Mesothelial cell of epicardium (in vitro differentiated cells): ENCODE measurements at regions not wholly inside any gene's neighbourhood (a gene's known extent, or its start where the extent isn't known, plus 50 kb on each side); places are given as distances from the start of the nearest gene placed in this dataset.

Experiments used
- DNase-seq, 2 experiments: peaks; one replicate each; pipeline ENCODE4 v3.0.0; 2021; ENCODE audit warnings: low spot score in 2 of 2; ENCODE audit not compliant: unreplicated experiment in 2 of 2
- H3K27ac Mint-ChIP-seq: 2 replicates; pipeline ENCODE4 v1.8.0; 2021; ENCODE audit warnings: mixed read lengths
- H3K27me3 Mint-ChIP-seq: 2 replicates; pipeline ENCODE4 v1.8.0; 2021; ENCODE audit warnings: low read depth, mixed read lengths
- H3K36me3 Mint-ChIP-seq: 2 replicates; pipeline ENCODE4 v1.8.0; 2021; ENCODE audit warnings: mixed read lengths
- H3K4me1 Mint-ChIP-seq: 2 replicates; pipeline ENCODE4 v1.8.0; 2021; ENCODE audit warnings: mixed read lengths
- H3K4me3 Mint-ChIP-seq: 2 replicates; pipeline ENCODE4 v1.8.0; 2021; ENCODE audit warnings: mild to moderate bottlenecking, moderate library complexity, mixed read lengths
- H3K9me3 Mint-ChIP-seq: 2 replicates; pipeline ENCODE4 v1.8.0; 2021; ENCODE audit warnings: mixed read lengths
- TF ChIP-seq, protein P1 (sequence below): fragments of 200-600 bp; sonication (generic); IDR thresholded peaks from one replicate; pipeline ENCODE4 v1.5.0; 2021; ENCODE audit warnings: antibody characterized with exemption; ENCODE audit not compliant: unreplicated experiment

DNA sequence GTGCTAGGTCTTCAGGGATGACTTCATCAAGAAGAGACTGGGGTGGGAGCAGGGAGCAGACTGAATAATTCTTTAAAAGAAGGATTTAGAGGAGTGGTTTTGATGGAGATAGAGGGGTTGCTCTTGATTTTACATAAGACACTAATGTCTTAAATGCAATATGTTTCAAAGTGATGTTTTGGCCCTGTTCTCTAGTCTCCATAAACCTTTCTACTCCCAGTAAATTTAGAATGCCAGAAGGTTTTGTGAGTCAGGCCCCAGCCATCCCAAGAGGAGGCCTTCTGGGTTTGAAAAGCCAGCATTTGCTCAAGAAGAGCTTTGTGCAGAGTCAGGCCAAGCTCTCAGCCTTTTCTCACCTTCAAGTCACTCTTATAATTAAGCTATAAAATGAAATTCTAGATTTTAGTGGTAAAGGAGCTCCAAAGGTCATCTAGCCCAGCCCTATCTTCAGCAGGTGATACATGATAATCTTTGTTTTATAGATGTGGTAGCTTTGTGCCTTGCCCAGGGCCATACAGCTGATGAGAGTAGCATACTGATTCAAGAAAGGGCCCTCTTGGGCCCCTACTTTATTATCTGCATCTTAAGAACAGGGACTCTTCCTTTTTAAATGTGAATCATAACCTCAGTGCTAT is 122.8 kb upstream of the MTNR1B start:
- no peaks in the 10 kb centered on the region for H3K36me3 Mint-ChIP-seq
- H3K4me1 Mint-ChIP-seq: peaks cover 31% of the 10 kb centered on the region
- no peaks in the 10 kb centered on the region for H3K9me3 Mint-ChIP-seq
- no peak for DNase-seq
- H3K27me3 Mint-ChIP-seq: no peaks in the 10 kb centered on the region
- H3K4me3 Mint-ChIP-seq: no peak overlapping the region
- no peak overlapping the region for H3K27ac Mint-ChIP-seq
- TF ChIP-seq, protein P1, sequence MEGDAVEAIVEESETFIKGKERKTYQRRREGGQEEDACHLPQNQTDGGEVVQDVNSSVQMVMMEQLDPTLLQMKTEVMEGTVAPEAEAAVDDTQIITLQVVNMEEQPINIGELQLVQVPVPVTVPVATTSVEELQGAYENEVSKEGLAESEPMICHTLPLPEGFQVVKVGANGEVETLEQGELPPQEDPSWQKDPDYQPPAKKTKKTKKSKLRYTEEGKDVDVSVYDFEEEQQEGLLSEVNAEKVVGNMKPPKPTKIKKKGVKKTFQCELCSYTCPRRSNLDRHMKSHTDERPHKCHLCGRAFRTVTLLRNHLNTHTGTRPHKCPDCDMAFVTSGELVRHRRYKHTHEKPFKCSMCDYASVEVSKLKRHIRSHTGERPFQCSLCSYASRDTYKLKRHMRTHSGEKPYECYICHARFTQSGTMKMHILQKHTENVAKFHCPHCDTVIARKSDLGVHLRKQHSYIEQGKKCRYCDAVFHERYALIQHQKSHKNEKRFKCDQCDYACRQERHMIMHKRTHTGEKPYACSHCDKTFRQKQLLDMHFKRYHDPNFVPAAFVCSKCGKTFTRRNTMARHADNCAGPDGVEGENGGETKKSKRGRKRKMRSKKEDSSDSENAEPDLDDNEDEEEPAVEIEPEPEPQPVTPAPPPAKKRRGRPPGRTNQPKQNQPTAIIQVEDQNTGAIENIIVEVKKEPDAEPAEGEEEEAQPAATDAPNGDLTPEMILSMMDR: no peak

DNA sequence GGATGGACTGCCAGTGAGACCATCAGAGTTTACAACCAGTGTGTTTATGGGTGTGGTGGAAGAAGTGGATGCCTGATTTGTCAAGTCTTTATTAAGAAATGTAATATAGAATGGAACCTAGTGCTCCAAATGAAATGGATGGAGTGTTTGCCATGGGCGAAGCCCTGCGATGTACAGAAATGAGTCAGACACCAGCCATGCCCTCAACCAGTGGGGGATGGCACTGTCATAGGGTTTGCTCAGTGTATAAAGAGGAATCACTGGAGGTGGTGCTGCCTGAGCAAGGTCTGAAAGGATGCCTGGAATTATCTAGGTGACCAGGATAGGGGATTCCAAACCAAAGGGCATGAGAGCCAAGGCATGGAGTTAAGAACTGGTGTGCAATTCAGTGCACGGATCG is 120.9 kb upstream of the MTNR1B start:
- TF ChIP-seq, protein P1: no peak
- Mint-ChIP-seq H3K4me3 (no peak overlapping the region), H3K27ac (no peak overlapping the region)

DNA sequence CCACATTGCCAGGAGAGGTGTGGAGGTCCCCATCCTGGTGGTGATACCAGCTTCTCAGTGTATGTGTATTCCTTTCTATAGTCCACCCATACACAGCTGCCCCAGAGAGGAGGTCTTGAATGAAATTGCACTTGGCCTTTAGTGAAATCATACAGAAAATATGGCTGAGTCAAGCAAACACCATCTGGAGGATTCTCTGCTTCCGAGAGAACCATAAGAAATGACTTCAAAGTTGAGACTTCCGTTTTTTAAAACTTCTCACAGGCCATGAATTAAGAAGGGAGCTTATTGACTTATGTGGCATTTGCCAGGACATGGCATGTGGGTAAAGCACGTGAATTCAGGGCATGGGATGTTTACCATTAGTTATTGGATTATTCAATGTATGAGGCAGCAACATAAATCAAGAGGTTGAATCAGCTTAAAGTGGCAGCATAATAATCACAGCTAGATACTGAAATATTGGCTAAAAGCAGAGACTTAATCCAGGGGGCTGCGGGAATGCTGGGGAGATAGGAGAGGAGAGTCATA is 119.1 kb upstream of the MTNR1B start:
- DNase-seq: no peak
- Mint-ChIP-seq H3K27ac (no peak overlapping the region), H3K4me3 (no peak overlapping the region), H3K27me3 (no peaks in the 10 kb centered on the region), H3K36me3 (no peaks in the 10 kb centered on the region), H3K4me1 (peaks cover 24% of the 10 kb centered on the region), H3K9me3 (no peaks in the 10 kb centered on the region)
- TF ChIP-seq, protein P1: no peak

More for the DNA sequence above, 120.9 kb upstream of the MTNR1B start:
- no peak for DNase-seq
- peaks cover 29% of the 10 kb centered on the region for H3K4me1 Mint-ChIP-seq
- no peaks in the 10 kb centered on the region for H3K27me3 Mint-ChIP-seq
- no peaks in the 10 kb centered on the region for H3K9me3 Mint-ChIP-seq
- H3K36me3 Mint-ChIP-seq: no peaks in the 10 kb centered on the region

DNA sequence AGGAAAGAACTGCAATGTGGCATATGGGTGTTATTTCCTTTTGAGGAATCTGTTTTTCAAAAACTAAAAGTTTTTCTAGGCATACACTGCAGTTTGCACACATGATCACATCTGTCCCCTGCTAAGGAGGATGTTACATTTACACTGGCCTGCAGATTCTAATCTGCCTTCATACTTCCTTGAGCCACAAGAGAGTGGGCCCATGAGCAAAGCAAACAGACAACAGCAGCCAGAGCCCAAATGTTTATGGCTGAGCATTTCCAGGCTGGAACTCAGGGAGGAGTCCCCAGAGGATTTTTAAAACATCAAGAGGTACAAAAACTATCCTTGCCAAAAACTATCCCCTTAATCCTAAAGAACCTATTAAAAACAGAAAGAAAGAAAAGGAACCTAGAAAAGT is 117.2 kb upstream of the MTNR1B start:
- no peaks in the 10 kb centered on the region for H3K36me3 Mint-ChIP-seq
- no peak overlapping the region for H3K27ac Mint-ChIP-seq
- H3K9me3 Mint-ChIP-seq: no peaks in the 10 kb centered on the region
- no peak for DNase-seq
- H3K4me3 Mint-ChIP-seq: no peak overlapping the region
- no peaks in the 10 kb centered on the region for H3K27me3 Mint-ChIP-seq
- H3K4me1 Mint-ChIP-seq: peaks cover 27% of the 10 kb centered on the region
- TF ChIP-seq, protein P1: no peak

DNA sequence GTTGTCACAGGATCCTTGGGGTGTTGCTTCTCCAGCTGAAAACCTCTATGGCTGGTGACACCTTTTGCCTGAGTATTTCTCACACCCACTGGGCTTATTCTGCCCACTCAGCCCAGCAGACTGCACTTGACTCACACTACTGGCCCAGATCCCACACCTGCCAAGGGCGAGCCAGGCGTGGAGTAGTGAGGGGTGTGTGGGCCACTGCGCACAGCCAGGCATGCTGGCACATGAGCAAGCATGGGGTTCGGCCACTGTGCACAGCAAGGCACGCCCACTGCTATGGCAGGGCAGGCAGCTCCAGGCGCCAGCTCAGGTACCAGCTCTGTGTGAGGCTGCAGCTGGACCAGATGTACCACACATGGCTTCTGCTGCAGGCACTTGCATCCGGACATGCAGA is 116.5 kb upstream of the MTNR1B start:
- no peak overlapping the region for H3K4me3 Mint-ChIP-seq
- H3K27ac Mint-ChIP-seq: no peak overlapping the region
- H3K36me3 Mint-ChIP-seq: no peaks in the 10 kb centered on the region
- peaks cover 27% of the 10 kb centered on the region for H3K4me1 Mint-ChIP-seq
- DNase-seq: no peak
- H3K9me3 Mint-ChIP-seq: no peaks in the 10 kb centered on the region
- TF ChIP-seq, protein P1: no peak
- H3K27me3 Mint-ChIP-seq: no peaks in the 10 kb centered on the region

DNA sequence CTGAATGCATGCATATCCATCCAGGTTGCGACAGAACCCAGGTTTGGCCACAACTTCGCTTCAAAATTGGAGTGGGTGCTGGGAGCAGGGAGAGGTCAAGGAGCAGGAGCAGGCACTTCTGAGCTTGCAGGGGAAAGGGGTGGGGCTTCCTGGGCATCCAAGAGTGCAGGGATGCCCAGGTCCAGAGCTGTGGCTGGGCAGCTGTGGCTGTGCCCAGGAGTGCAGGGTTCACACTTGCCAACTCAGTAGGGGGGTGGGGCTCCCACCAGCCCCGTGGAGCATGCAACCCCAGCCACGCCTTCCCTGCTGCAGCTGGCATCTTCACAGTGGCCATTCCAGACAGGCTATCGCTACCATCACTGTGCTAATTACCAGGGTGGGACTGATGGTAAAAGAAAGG is 115.3 kb upstream of the MTNR1B start:
- Mint-ChIP-seq H3K27me3 (no peaks in the 10 kb centered on the region), H3K4me3 (no peak overlapping the region), H3K9me3 (no peaks in the 10 kb centered on the region), H3K36me3 (peaks cover 2% of the 10 kb centered on the region), H3K27ac (no peak overlapping the region), H3K4me1 (peaks cover 32% of the 10 kb centered on the region)
- no peak for DNase-seq
- TF ChIP-seq, protein P1: no peak
